ENCODE measurements at regions not wholly inside any gene's neighbourhood (a gene's known extent, or its start where the extent isn't known, plus 50 kb on each side); places are given as distances from the start of the nearest gene placed in this dataset.

DNA sequence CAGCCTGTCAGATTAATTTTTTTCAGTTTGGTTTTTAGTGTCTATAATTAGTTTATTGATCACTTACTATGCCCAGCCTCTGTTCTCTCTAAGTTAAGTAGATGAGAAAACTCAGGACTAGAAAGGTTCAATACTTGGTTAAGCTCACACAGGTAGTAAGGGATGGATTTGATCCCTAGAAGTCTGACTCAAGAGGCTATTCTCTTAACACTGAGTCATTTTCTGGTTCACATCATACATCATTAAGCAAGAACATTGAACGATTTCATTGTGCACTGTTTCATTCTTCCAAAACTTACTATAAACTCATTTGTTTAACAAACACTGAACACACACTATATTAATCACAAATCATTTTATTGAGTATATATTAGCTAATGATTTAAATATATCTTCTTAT, 54.1 kb upstream of the SLC38A11 start:
- Mint-ChIP-seq H3K36me3 (ENCODE audit: low read depth, unreplicated experiment) (no peaks in the 10 kb centered on the region), H3K4me3 (ENCODE audit: unreplicated experiment) (no peak overlapping the region), H3K27me3 (ENCODE audit: unreplicated experiment) (peaks cover 2% of the 10 kb centered on the region), H3K4me1 (ENCODE audit: unreplicated experiment) (peaks cover 7% of the 10 kb centered on the region), H3K9me3 (ENCODE audit: unreplicated experiment) (no peaks in the 10 kb centered on the region), H3K27ac (ENCODE audit: unreplicated experiment) (no peak overlapping the region)
- no peak for DNase-seq (ENCODE audit: low spot score)
- TF ChIP-seq, protein P1, sequence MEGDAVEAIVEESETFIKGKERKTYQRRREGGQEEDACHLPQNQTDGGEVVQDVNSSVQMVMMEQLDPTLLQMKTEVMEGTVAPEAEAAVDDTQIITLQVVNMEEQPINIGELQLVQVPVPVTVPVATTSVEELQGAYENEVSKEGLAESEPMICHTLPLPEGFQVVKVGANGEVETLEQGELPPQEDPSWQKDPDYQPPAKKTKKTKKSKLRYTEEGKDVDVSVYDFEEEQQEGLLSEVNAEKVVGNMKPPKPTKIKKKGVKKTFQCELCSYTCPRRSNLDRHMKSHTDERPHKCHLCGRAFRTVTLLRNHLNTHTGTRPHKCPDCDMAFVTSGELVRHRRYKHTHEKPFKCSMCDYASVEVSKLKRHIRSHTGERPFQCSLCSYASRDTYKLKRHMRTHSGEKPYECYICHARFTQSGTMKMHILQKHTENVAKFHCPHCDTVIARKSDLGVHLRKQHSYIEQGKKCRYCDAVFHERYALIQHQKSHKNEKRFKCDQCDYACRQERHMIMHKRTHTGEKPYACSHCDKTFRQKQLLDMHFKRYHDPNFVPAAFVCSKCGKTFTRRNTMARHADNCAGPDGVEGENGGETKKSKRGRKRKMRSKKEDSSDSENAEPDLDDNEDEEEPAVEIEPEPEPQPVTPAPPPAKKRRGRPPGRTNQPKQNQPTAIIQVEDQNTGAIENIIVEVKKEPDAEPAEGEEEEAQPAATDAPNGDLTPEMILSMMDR (IDR thresholded peaks at IDR 0.05; ENCODE audit: unreplicated experiment), result no peak

DNA sequence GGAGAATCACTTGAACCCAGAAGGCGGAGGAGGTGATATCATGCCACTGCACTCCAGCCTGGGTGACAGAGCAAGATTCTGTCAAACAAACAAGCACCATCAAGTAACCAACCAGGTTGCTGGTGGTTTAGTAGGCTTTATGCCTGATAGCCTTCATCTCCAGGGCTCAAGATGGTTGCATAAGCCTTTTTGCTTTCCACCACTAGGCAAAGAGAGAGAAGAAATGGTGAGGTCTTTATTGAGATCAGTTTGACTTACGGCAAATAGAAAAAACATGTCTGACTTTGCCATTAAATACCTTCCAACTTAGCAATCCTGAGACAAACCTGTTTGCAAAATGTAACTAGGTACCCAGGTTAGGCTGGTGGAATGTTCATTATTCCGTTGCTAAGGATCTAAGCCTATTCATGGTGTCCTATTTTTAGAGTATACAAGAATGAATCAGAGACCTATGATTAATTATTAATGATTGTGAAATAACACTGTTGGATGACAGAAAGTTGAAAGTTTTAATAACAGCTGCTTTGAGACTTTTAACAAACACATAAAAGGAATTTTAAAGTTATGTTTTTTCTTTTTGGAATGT, 53.5 kb upstream of the SLC38A11 start:
- H3K27ac Mint-ChIP-seq (ENCODE audit: unreplicated experiment), result no peak overlapping the region
- H3K36me3 Mint-ChIP-seq (ENCODE audit: low read depth, unreplicated experiment), result no peaks in the 10 kb centered on the region
- H3K4me3 Mint-ChIP-seq (ENCODE audit: unreplicated experiment), result no peak overlapping the region
- H3K9me3 Mint-ChIP-seq (ENCODE audit: unreplicated experiment), result no peaks in the 10 kb centered on the region
- peaks cover 2% of the 10 kb centered on the region for H3K27me3 Mint-ChIP-seq (ENCODE audit: unreplicated experiment)
- TF ChIP-seq, protein P1 (IDR thresholded peaks at IDR 0.05; ENCODE audit: unreplicated experiment), result no peak
- no peak for DNase-seq (ENCODE audit: low spot score)
- peaks cover 7% of the 10 kb centered on the region for H3K4me1 Mint-ChIP-seq (ENCODE audit: unreplicated experiment)

DNA sequence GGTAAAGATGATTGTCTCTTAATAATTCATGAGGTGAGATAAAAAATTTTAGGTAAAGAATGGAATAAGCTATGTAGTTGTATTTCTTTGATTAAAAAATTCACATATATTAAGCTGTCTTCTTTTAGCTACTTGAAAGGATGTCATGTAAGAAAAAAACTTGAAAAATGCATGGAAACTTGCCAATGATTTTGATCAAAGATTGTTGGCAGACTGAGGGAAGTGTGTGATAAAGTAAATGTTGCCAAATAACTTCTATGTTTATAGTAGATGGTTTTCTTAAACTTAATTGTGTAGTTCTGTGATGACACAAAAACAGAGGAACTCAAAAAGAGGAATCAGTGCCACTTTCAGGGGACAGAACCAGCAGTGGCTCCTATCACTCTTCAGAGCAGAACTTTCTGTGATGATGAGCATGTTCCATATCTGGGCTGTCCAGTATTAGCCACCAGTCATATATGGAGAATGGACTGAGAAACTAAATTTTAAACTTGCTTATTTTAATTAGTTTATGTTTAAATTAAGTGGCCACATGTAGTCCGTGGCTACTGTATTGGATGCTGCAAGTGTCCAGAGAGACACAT, 51.9 kb upstream of the SLC38A11 start:
- Mint-ChIP-seq H3K36me3 (ENCODE audit: low read depth, unreplicated experiment) (no peaks in the 10 kb centered on the region), H3K9me3 (ENCODE audit: unreplicated experiment) (no peaks in the 10 kb centered on the region), H3K4me3 (ENCODE audit: unreplicated experiment) (no peak overlapping the region), H3K27ac (ENCODE audit: unreplicated experiment) (no peak overlapping the region), H3K4me1 (ENCODE audit: unreplicated experiment) (peaks cover 7% of the 10 kb centered on the region), H3K27me3 (ENCODE audit: unreplicated experiment) (peaks cover 2% of the 10 kb centered on the region)
- no peak for DNase-seq (ENCODE audit: low spot score)
- TF ChIP-seq, protein P1 (IDR thresholded peaks at IDR 0.05; ENCODE audit: unreplicated experiment), result no peak

Data from endothelial cell (in vitro differentiated cells).